SK-N-SH (cell line): ENCODE measurements at regions not wholly inside any gene's neighbourhood (a gene's known extent, or its start where the extent isn't known, plus 50 kb on each side); places are given as distances from the start of the nearest gene placed in this dataset.

ENCODE experiments used
- CTCF ChIA-PET: fragments of 300-600, 350-600 bp; formaldehyde crosslinking; extraction: SDS; loops from one replicate; lab custom pipeline; 2021; lab: Yijun Ruan, JAX
- POLR2A ChIA-PET: fragments of 350-600 bp; sonication (Branson Sonifier 250); formaldehyde crosslinking; extraction: SDS; loops from one replicate; lab custom pipeline; 2020; ENCODE audit warnings: antibody characterized with exemption, inconsistent platforms; lab: Yijun Ruan, JAX
- DNase-seq: peaks from one replicate; pipeline ENCODE4 v3.0.0; 2012
- H2AFZ ChIP-seq: fragments of 200-600 bp; sonication (generic); 2 replicates; pipeline ENCODE4 v1.8.1; 2016; ENCODE audit warnings: antibody characterized with exemption, mild to moderate bottlenecking, low read depth
- H3F3A ChIP-seq: fragments of 200-600 bp; sonication (generic); replicated peaks from 2 replicates; pipeline ENCODE3; 2016; ENCODE audit warnings: antibody characterized with exemption, mild to moderate bottlenecking; ENCODE audit not compliant: insufficient read depth
- H3K27ac ChIP-seq, 2 experiments: fragments of 200-500 bp in 1 of 2; fragments of 200-600 bp in 1 of 2; sonication (Bioruptor generic) in 1 of 2; sonication (generic), shearing (Covaris generic) in 1 of 2; 2 replicates each; pipeline versions ENCODE4 v1.5.1 to v1.6.1; 2014 to 2016; ENCODE audit warnings: low read depth in 2 of 2, inconsistent platforms in 1 of 2, low read length in 1 of 2, mild to moderate bottlenecking in 1 of 2, mixed read lengths in 1 of 2
- H3K27me3 ChIP-seq: fragments of 200-600 bp; sonication (generic), shearing (Covaris generic); 2 replicates; pipeline ENCODE4 v1.6.1; 2016; ENCODE audit warnings: mixed run types; ENCODE audit not compliant: insufficient read depth
- H3K36me3 ChIP-seq, 2 experiments: fragments of 200-500 bp in 1 of 2; fragments of 200-600 bp in 1 of 2; sonication (Bioruptor generic) in 1 of 2; sonication (generic) in 1 of 2; replicated peaks in 1 of 2; 2 replicates each; pipeline versions ENCODE3 to v1.5.1; 2014 to 2016; ENCODE audit warnings: low read length in 1 of 2, mild to moderate bottlenecking in 1 of 2; ENCODE audit not compliant: insufficient read depth in 2 of 2, control insufficient read depth in 1 of 2
- H3K4me1 ChIP-seq, 2 experiments: fragments of 200-500 bp in 1 of 2; fragments of 200-600 bp in 1 of 2; sonication (Bioruptor generic) in 1 of 2; sonication (generic), shearing (Covaris generic) in 1 of 2; 2 replicates each; pipeline versions ENCODE4 v1.5.1 to v1.6.1; 2014 to 2016; ENCODE audit warnings: low read depth in 1 of 2, low read length in 1 of 2, mixed run types in 1 of 2; ENCODE audit not compliant: insufficient read depth in 2 of 2, control insufficient read depth in 1 of 2
- H3K4me2 ChIP-seq: fragments of 200-600 bp; sonication (generic), shearing (Covaris generic); 2 replicates; pipeline ENCODE4 v1.6.1; 2017; ENCODE audit warnings: mixed run types
- H3K4me3 ChIP-seq, 2 experiments: fragments of 200-500 bp in 1 of 2; fragments of 200-600 bp in 1 of 2; sonication (Bioruptor generic) in 1 of 2; sonication (generic), shearing (Covaris generic) in 1 of 2; 2 replicates each; pipeline versions ENCODE4 v1.5.1 to v1.8.1; 2014 to 2016; ENCODE audit warnings: low read depth in 2 of 2, inconsistent platforms in 1 of 2, low read length in 1 of 2, mild to moderate bottlenecking in 1 of 2, mixed read lengths in 1 of 2, moderate library complexity in 1 of 2
- H3K79me2 ChIP-seq: fragments of 200-600 bp; sonication (generic); 2 replicates; pipeline ENCODE4 v1.8.1; 2017; ENCODE audit warnings: mild to moderate bottlenecking; ENCODE audit not compliant: insufficient read depth
- H3K9ac ChIP-seq: fragments of 200-600 bp; sonication (generic); 2 replicates; pipeline ENCODE4 v1.6.1; 2017; ENCODE audit warnings: mixed run types
- H3K9me2 ChIP-seq: fragments of 200-600 bp; sonication (generic); 2 replicates; pipeline ENCODE4 v1.6.1; 2017; ENCODE audit warnings: mixed run types
- H3K9me3 ChIP-seq: fragments of 200-600 bp; sonication (generic); 2 replicates; pipeline ENCODE4 v1.6.1; 2017; ENCODE audit warnings: mixed run types, mild to moderate bottlenecking, moderate library complexity
- H4K20me1 ChIP-seq: fragments of 200-600 bp; sonication (generic); 2 replicates; pipeline ENCODE4 v1.6.1; 2017; ENCODE audit warnings: mild to moderate bottlenecking, mixed run types; ENCODE audit not compliant: insufficient read depth
- ELF1 ChIP-seq: IDR thresholded peaks from 2 replicates; pipeline ENCODE4 v1.4.0; 2012
- EP300 ChIP-seq, 2 experiments: IDR thresholded peaks; 2 replicates each; pipeline versions ENCODE4 v1.4.0 to v1.6.1; 2012; ENCODE audit warnings: borderline replicate concordance in 1 of 2, low read depth in 1 of 2, low read length in 1 of 2
- EZH2phosphoT487 ChIP-seq: fragments of 200-600 bp; sonication (generic); IDR thresholded peaks from 2 replicates; pipeline ENCODE4 v1.6.1; 2017; ENCODE audit warnings: low read depth, mixed run types, mild to moderate bottlenecking, antibody characterized with exemption, moderate library complexity, borderline replicate concordance
- FOSL2 ChIP-seq: IDR thresholded peaks from 2 replicates; pipeline ENCODE4 v1.4.0; 2012; ENCODE audit warnings: low read depth, mild to moderate bottlenecking, moderate library complexity, borderline replicate concordance
- MEF2A ChIP-seq: IDR thresholded peaks from 2 replicates; pipeline ENCODE4 v1.4.0; 2012; ENCODE audit warnings: low read depth, borderline replicate concordance
- RFX5 ChIP-seq: IDR thresholded peaks from 2 replicates; pipeline ENCODE4 v1.6.1; 2012; ENCODE audit warnings: mild to moderate bottlenecking, improper control_type of control experiment, low read length
- SIN3A ChIP-seq: IDR thresholded peaks from 2 replicates; pipeline ENCODE4 v1.6.1; 2012; ENCODE audit warnings: low read depth, mild to moderate bottlenecking, low read length, moderate library complexity, borderline replicate concordance
- TAF1 ChIP-seq: IDR thresholded peaks from 2 replicates; pipeline ENCODE4 v1.6.1; 2012; ENCODE audit warnings: low read depth, mild to moderate bottlenecking, low read length, moderate library complexity, borderline replicate concordance
- TCF12 ChIP-seq: IDR thresholded peaks from 2 replicates; pipeline ENCODE4 v1.4.0; 2012
- WGBS: methylation state at CpG from one replicate; pipeline ENCODE4 v1.1.6; 2017; ENCODE audit warnings: low lambda C conversion rate; 5-methylcytosine and 5-hydroxymethylcytosine counted together
- TF ChIP-seq, protein P1 (sequence below): fragments of 150-350 bp; IDR thresholded peaks from 2 replicates; pipeline ENCODE4 v1.6.1; 2017; ENCODE audit warnings: antibody characterized with exemption, low read length, low read depth, borderline replicate concordance
- TF ChIP-seq, protein P2 (sequence below): IDR thresholded peaks from 2 replicates; pipeline ENCODE4 v1.4.0; 2012; ENCODE audit warnings: low read depth, borderline replicate concordance
- TF ChIP-seq, protein P3 (sequence below): IDR thresholded peaks from 2 replicates; pipeline ENCODE4 v1.6.1; 2012; ENCODE audit warnings: mild to moderate bottlenecking, low read depth, low read length, moderate library complexity

DNA sequence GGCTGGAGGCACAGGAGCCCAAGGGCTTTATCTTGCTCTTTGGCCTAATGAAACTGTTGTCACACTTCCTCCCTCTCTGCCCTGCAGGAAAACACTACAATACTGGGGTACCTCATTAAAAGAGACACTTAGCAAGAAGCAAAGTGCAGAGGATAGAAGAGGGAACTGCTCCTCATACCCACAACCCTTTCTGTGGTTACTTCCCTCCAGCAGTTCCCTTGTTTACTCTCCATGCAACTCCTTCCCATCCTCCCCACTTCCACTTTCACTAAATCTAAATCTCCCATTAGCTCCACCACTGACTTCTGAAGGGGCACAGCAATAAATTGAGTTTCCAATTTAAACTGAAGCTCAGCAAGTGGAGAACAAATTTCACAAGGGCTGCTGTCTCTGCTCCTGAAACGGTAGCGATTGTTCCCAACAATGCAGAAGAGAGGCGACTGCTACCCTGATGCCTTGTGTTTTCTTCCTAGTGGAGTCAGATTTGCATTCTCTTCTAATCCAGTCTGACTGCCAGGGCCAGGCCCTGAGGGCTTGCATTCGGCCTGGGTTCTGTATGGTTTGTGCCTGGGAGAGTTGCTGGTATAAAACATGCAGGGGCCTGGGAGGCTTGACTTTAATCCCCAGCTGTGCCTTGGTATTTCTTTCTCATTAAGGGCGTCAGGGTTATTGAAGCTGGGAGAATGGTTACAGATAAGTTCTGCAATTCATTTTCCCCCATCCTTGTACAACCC lies 454.7 kb downstream of the TFAP2B start:
- CTCF ChIA-PET, result no interaction called here
- no peaks in the 10 kb centered on the region for H4K20me1 ChIP-seq

DNA sequence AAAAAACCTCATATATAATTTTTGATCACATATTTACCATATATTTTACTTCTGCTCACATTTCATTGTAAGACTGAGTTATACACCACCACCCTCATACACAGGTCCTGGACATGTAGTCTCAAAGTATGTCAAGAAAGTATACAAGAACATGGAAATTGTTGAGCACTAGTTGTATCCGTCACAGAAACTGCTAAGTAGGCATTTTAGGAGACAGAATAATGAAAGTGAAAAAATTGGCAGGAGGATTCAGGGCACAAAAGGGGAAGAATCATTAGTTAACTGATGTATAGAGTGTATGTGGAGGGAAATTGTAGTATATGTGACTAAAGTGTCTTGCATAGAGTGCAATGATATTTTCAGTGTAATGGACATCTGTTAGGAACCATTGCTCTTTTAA lies 458.8 kb downstream of the TFAP2B start:
- Histone ChIP-seq H3K9me2 (no peaks in the 10 kb centered on the region), H3K9me3 (no peaks in the 10 kb centered on the region), H3K79me2 (no peaks in the 10 kb centered on the region), H3K4me3 (no peak overlapping the region), H2AFZ (no peak overlapping the region), H3K27ac (no peak overlapping the region), H3K9ac (no peak overlapping the region), H3K4me1 (peaks cover 0 to 4% of the 10 kb centered on the region in 2 experiments; a peak in 1 of 4 replicates), H3K36me3 (no peaks in the 10 kb centered on the region), H3K27me3 (no peaks in the 10 kb centered on the region), H3K4me2 (no peak overlapping the region), H3F3A (no peaks in the 10 kb centered on the region), H4K20me1 (no peaks in the 10 kb centered on the region)
- ChIA-PET CTCF (no interaction called here), POLR2A (no interaction called here)
- no peak for DNase-seq
- 45% methylated on average over 1 of the region's 1 CpG for WGBS
- TF ChIP-seq, protein P1, sequence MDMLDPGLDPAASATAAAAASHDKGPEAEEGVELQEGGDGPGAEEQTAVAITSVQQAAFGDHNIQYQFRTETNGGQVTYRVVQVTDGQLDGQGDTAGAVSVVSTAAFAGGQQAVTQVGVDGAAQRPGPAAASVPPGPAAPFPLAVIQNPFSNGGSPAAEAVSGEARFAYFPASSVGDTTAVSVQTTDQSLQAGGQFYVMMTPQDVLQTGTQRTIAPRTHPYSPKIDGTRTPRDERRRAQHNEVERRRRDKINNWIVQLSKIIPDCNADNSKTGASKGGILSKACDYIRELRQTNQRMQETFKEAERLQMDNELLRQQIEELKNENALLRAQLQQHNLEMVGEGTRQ, result no peak
- TF ChIP-seq TAF1 (no peak), EP300 (IDR thresholded peaks at IDR 0.05; ENCODE audit: borderline replicate concordance in 1 of 2, low read depth in 1 of 2, low read length in 1 of 2) (no peak), ELF1 (no peak), EZH2phosphoT487 (no peak), TCF12 (no peak)
- TF ChIP-seq, protein P2, sequence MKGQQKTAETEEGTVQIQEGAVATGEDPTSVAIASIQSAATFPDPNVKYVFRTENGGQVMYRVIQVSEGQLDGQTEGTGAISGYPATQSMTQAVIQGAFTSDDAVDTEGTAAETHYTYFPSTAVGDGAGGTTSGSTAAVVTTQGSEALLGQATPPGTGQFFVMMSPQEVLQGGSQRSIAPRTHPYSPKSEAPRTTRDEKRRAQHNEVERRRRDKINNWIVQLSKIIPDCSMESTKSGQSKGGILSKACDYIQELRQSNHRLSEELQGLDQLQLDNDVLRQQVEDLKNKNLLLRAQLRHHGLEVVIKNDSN, result no peak
- TF ChIP-seq, protein P3, sequence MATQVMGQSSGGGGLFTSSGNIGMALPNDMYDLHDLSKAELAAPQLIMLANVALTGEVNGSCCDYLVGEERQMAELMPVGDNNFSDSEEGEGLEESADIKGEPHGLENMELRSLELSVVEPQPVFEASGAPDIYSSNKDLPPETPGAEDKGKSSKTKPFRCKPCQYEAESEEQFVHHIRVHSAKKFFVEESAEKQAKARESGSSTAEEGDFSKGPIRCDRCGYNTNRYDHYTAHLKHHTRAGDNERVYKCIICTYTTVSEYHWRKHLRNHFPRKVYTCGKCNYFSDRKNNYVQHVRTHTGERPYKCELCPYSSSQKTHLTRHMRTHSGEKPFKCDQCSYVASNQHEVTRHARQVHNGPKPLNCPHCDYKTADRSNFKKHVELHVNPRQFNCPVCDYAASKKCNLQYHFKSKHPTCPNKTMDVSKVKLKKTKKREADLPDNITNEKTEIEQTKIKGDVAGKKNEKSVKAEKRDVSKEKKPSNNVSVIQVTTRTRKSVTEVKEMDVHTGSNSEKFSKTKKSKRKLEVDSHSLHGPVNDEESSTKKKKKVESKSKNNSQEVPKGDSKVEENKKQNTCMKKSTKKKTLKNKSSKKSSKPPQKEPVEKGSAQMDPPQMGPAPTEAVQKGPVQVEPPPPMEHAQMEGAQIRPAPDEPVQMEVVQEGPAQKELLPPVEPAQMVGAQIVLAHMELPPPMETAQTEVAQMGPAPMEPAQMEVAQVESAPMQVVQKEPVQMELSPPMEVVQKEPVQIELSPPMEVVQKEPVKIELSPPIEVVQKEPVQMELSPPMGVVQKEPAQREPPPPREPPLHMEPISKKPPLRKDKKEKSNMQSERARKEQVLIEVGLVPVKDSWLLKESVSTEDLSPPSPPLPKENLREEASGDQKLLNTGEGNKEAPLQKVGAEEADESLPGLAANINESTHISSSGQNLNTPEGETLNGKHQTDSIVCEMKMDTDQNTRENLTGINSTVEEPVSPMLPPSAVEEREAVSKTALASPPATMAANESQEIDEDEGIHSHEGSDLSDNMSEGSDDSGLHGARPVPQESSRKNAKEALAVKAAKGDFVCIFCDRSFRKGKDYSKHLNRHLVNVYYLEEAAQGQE, result no peak

More for the DNA sequence above, 454.7 kb downstream of the TFAP2B start:
- no peaks in the 10 kb centered on the region for H3K36me3 ChIP-seq
- no peak for DNase-seq
- POLR2A ChIA-PET, result interaction anchor here (1.0 kb wide), 1 partner anchor 451 kb away, joined by 3 read pairs; no protein-coding TSS in a partner anchor
- no peaks in the 10 kb centered on the region for H3F3A ChIP-seq
- no peak overlapping the region for H3K4me2 ChIP-seq
- no peaks in the 10 kb centered on the region for H3K27me3 ChIP-seq
- H3K9me3 ChIP-seq, result no peaks in the 10 kb centered on the region
- H3K4me1 ChIP-seq, result peaks cover 0 to 7% of the 10 kb centered on the region in 2 experiments; a peak in 2 of 4 replicates
- no peak overlapping the region for H2AFZ ChIP-seq
- TF ChIP-seq SIN3A, result no peak
- no peak for TF ChIP-seq FOSL2
- TF ChIP-seq EP300 (IDR thresholded peaks at IDR 0.05; ENCODE audit: borderline replicate concordance in 1 of 2, low read depth in 1 of 2, low read length in 1 of 2), result no peak
- no peak for TF ChIP-seq MEF2A
- TF ChIP-seq TAF1, result no peak
- no peak for TF ChIP-seq RFX5
- H3K9me2 ChIP-seq, result no peaks in the 10 kb centered on the region
- H3K79me2 ChIP-seq, result no peaks in the 10 kb centered on the region
- H3K27ac ChIP-seq, result no peak overlapping the region
- no peak overlapping the region for H3K9ac ChIP-seq
- WGBS, result 32% methylated on average over 5 of the region's 5 CpGs
- H3K4me3 ChIP-seq, result no peak overlapping the region
